CD1c-positive myeloid dendritic cell (primary cell): ENCODE measurements at regions not wholly inside any gene's neighbourhood (a gene's known extent, or its start where the extent isn't known, plus 50 kb on each side); places are given as distances from the start of the nearest gene placed in this dataset.
"Not testable (repeated sequence)": the region's sequence is repeated elsewhere in the genome, so short reads cannot be mapped to it uniquely, and the experiment has no call there.

Experiments
- DNase-seq: peaks from one replicate; pipeline ENCODE4 v3.0.0-alpha.2; 2016; ENCODE audit errors: extremely low spot score

DNA sequence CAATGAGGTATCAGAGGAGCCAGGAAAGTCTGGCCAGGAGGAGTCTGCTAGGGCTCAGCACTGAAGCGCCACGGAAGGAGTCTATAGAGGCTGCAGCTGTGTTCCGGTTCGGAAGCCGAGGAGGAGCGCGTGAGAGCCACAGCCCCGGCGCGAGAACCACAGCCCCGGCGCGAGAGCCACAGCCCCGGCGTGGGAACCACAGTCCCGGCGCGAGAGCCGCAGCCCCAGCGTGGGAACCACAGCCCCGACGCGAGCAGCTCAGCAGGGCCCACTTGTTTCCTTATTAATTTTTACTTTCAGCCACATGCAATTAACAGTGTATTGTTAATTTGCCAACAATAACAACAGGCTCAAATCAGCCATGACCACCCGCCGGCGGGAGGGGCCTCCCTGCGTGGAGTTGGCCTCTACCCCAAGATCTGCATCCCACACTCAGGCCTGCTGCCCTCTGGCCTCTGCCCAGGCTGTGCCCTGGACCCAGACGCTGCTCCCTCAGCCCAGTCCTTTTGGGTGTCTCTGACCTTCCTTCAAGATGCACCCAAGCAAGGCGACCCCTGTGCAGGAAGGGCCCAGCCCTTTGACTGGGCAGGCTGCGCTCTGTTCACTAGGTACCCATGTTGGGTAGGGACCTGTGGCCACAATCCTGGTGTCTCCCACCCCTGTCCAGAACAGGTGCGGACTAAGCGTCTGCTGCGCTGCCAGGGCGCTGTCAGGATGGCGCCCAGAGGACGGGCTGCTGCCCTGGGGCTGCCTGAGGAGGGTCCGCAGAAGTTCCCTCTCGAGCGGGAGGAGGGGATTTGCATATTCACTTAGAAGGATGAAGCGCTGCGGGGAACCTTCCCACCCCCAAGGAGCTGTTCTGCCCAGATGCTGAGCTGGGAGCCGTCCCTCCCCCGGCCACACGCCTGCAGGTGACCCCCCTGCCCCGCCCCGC, 113.8 kb downstream of the ADRA2C start:
- DNase-seq: no peak

DNA sequence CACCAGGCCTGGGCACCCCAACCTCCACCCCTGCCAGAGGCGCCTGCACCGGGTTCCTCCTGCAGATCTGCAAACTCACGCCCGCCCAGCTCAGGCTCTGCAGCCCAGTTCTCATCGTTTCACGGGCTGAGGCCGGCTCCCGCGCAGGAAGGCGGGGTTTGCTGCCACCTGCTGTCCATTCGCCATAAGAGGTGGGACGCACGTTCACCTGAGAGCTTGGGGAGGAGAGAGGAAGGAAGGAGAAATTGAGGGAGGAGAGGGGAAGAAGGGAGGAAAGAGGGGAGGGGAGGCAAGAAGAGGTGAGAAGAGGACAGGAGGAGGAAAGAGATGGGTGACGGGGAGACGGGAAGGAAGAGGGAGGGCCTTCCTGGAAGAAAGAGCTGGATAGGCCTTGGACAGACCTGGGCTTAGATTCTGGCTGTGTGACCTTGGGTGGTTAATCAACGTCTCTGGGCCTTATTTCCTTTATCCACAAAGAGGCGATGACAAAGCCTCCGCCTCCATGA, 114.5 kb downstream of the ADRA2C start:
- peak; percentile 50 for DNase-seq

DNA sequence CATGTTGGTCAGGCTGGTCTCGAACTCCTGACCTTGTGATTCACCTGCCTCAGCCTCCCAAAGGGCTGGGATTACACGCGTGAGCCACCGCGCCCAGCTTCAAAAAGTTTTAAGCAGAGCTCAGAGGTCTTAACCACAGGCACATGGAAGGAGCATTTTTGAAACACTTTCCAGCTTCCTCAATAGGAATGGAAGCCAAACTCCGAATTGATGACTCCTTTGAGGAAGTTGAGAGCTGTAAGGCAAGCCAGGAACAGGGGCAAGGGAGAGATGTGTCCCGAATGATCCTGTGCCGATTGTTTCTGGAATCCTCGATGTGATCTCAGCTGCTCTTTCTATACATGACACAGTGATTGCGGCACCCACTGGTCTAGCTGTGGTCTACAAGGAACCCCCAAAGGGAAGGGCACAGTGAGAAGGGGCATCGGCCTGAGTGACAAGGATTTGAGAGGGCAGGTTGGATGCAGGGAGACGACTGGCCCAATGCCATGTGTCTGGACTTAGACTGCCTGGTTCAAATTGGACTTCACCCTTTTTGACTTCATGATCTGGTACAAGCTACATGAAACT, 116.2 kb downstream of the ADRA2C start:
- DNase-seq: not testable (repeated sequence)

DNA sequence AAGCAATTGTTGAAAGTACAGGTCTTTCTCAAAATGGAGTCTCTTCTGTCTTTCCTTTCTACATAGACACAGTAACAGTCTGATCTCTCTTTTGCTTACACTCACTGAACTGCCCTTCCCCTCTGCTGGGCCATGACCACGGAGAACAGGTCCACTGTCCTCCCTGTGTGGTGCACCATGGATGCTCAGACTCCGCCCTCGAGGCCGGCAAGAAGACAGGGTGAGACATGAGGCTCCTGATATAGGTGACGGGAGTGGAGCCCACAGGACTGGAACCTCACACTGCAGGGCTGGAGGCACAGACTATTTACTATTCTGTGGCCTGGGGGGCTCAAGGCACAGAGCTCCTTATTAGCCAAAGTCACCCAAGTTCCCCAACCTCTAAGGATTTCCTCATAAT, 118.1 kb downstream of the ADRA2C start:
- not testable (repeated sequence) for DNase-seq

DNA sequence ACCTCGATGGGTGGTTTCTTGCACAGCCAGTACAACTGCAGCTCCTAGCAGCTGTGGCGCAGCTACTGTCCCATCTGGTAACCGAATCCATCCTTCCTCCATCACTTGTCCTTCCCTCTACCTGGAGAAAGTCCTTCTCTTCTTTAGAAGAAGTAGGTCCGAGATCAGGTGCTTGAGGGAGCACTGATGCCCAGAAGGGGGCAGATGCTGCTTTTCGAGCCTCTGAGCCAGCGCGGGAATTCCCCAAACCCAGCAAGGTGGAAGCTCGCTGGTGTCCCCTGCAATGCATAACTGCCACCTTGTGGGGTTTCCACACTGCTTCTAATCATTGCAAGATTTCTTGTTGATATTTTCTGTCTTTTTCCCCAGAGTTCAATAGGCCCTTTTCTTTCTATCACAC, 127.4 kb downstream of the ADRA2C start:
- DNase-seq: not testable (repeated sequence)

DNA sequence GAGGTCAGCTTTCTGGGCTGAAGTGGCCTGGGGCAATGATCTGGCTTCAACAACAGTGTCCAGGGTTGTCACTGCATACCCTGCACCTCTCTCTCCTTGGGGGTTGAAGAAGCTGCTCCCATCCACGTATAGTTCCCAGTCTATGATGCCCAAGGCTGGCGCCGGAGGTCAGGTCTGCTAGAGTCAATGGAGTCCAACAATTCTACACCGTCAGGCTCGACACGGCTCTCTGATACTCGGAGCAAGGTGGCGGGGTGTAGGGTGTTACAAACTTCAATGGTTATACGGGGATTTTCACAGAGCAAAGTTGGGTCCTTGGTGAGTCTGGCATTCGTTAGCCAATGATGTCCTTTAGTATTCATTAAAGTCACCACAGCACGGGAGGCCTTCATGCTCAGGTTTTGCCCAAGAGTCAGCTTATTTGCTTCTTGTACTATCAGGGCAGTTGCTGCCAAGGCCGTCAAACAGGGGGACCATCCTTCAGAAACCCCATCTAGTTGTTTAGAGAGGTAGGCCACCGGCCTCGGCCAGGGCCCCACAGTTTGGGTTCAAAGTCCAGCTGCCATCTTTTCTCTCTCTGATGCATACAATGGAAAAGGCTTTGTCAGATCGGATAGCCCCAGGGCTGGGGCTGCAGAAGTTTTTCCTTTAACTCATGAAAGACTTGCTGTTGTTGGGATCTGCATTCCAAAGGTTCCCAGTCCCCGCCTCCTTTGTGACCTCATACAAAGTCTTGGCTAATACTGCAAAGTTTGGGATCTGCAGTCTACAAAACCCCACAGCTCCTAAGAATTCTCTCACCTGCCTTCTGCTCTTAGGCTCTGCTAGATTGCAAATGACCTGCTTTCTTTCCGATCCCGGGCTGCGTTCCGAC, 128.1 kb downstream of the ADRA2C start:
- not testable (repeated sequence) for DNase-seq

DNA sequence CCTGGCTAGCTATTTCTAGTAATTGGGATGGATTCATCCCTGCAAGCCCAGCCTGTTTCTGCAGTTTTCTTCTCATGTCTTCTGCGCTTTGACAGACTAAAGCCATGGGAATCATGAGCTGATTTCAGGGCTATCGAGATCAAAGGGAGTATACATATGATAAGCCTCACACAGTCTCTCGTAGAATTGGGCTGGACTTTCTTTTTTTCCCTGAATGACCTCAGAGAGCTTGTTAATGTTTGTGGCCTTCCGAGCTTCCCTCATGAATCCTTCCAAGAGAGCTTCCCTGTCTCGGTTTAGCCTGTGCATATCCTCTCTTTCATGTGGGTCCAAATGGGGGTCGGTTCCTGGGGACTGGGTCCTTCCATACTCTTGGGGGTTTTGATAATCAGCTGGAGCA, 130.3 kb downstream of the ADRA2C start:
- DNase-seq: no peak

DNA sequence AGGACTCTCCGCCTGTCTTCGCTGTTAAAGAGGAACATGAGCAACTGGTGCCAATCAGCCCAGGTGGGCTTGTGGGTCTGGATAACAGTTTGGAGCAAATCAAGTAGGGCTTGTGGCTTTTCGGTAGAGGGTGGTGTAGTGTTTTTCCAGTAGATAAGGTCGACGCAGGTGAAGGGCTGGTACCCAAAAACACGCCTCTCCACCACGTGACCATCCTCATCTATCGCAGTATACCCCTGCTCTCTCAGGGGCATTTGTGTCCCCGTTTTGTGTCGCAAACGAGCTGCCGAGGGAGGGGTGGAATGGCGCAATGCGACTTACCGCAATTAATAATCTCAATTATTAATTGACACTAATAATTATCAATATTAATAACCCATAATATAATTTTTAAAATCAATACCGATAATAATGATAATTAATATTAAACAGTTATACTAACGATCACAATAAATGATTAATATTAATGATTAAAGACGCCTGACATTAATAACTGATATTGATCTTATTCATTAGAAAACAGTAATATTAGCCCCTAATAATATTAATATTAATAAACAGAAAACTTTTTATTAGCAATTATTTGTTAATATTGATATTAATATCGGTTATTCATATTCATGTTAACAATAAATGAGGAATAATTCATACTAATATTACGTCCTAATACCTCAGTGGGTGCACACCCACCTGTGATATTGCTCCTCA, 130.8 kb downstream of the ADRA2C start:
- not testable (repeated sequence) for DNase-seq

DNA sequence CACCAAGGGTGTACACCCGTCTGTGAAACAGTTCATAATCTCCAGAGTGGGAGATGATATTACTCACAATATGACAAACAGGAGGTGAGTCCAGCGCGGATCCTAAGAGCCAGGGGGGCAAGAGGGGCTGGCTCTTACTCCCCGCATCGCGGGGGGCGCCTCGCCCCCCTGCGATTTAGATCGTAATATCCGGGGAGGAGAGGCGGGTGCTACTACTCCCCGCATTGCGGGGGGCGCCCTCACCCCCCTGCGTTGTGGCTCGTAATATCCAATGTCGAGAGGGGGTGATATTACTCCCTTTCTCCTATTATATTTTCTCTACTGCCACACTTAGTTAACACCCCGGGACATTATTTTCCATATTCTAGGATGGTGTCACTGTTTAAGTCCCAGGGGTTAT, 131.9 kb downstream of the ADRA2C start:
- no peak for DNase-seq

DNA sequence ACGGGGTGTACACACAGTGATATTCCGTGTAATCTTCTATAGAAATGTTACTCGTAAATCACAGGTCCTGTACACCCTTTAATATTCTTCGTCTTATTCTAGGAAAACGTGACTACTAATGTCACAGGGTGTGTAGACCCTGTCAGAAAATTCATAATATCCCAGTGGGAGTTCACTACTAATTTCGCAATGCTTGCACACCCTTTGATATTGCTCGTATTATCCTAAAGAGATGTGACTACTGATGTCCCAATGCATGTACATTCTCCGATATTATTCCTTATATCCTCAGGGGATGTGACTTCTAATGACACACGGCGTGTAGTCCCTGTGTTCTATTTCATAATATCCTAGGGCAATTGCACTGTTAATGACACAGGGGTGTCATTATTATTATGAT, 132.7 kb downstream of the ADRA2C start:
- not testable (repeated sequence) for DNase-seq

DNA sequence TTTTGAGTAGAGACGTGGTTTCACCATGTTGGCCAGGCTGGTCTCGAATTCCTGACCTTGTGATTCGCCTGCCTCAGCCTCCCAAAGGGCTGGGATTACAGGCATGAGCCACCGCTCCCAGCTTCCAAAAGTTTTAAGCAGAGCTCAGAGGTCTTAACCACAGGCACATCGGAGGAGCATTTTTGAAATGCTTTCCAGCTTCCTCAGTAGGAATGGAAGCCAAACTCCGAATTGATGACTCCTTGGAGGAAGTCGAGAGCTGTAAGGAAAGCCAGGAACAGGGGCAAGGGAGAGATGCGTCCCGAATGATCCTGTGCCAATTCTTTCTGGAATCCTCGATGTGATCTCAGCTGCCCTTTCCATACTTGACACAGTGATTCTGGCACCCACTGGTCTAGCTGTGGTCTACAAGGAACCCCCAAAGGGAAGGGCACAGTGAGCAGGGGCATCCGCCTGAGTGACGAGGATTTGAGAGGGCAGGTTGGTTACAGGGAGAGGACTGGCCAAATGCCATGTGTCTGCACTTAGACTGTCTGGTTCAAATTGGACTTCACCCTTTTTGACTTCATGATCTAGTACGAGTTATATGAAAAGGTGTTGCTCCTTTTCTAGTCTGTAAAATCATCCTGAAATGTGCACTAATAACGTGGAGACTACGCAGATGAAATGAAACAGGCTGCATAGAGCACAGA, 138.2 kb downstream of the ADRA2C start:
- not testable (repeated sequence) for DNase-seq

DNA sequence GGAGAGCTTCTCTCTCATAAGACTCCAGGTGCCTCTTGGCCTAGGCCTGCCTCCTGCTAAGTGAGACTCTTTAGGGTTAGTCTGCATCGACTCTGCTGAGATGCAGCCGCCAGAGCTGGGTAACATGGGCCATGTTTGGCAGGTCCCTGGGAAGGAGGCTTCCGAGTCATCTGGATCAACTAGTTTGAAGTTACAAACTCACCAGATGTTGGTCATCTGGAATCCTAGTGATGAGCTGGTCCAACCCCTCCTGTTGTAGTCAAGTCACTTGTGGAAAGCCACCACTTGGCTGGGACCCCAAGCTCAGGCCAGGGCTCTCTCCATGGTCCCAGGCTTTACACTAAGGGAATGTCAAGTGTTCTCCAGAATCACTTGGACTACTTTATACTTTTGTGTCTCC, 143.4 kb downstream of the ADRA2C start:
- DNase-seq: not testable (repeated sequence)

DNA sequence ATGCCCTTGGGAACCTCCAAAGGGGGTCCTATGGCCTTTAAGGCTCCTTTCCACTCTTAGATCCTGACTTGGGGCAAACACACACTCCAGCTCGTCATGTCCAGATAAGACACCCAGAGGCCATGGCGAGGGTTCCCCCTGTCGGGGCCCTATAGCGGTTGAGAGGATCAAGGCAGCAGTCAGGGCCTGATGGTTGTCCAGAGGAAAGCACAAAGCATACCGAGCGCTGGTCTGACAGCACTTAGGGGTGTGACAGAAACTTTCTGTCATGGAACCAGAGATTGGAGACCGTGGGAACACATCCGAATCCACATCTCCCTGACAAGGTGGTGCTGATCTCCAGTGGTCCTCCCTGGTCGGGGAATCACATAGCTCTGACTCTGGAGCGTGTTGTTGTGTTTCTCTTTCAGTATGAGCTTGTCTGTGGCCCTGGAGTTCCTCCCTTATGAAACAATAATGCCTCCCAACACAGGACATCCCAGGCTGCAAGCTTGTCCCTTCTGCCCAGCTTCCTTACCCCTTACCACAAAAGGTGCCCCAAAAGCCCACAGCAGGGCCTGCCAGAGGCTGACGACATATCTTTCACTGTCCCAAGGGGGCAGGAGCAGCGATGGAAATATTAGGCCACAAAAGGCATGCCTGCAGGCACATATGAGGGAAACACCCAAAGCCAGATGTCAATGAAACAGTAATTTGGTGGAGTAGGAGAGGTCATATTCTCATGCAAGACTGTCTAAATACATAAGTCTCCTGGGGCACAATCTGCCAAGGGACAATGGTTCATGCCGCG, 144.2 kb downstream of the ADRA2C start:
- DNase-seq: not testable (repeated sequence)

DNA sequence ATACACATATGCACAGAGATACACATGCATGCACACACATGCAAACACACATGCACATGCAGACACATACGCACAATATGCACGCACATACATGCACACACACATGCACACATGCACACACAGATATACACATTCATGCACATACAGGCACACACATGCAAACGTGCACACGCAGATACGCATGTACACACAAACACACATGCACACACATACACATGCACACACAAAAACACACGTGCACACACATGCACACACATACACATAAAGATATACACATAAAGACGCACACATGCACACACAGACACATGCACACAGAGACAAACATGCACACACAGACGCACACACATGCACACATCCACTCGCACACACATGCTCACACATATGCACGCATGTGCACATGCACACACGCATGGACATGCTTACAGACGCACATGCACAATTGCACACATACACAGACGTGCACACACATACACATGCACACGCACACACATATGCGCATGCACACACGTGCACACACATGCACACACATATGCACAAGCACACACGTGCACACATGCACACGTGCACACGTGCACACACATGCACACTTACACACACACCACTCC, 145.2 kb downstream of the ADRA2C start:
- DNase-seq: no peak

DNA sequence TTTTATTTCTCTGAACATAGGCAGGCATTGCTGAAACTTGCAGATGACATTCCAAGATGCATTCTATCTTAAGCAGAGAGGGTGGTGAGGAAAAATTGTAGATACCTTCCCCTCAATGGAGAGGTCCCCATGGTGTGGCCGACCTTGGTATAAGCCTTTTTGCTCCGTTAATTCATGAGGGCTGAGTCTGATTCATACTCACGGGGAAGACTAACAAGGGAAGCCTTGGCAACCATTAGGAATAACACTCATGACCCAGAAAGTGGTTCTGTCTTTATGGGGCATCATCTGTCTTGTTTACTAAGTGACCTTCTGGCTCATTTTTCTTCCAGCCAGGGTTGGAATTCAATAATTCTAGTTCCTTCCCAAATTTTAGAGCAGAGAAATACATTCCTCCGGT, 148.3 kb downstream of the ADRA2C start:
- DNase-seq: not testable (repeated sequence)

DNA sequence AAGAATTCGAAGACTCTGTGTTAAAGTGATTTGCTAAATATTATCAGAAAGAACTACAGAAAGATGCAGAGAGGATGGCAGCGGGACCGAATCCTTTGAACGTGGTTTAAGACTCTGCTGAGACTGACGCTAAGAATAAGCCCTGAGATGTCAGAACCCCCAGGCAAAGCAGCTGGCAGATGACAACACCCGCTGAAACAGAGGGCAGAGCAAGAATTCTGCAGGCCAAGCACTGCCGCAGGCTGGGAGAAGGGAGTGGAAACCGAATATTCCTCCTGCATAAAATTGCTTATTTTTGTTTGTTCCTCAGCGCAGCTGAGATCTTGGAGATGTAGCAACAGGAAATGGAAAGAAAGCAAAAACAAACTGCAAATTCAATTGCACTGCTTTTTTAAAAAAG, 153.3 kb downstream of the ADRA2C start:
- DNase-seq: not testable (repeated sequence)

DNA sequence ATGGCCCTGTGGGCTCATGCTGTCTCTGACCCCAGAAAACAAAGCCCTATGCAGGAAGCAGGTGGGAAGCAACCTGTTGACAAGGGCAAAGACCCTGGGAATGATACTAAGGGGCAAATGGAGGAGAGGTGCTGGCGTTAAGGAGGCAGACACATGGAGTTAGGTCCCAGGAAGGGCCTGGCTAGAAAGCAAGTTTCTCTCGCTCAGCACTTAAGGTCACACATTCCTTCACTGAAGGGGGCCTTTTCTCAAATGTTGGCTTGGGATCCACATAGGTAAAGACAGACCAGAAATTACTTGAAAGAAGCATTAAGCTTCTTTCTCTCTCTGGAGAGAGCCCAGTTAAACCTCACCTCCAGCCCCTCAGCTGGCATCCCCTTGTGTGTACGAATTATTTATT, 155.7 kb downstream of the ADRA2C start:
- DNase-seq: not testable (repeated sequence)

DNA sequence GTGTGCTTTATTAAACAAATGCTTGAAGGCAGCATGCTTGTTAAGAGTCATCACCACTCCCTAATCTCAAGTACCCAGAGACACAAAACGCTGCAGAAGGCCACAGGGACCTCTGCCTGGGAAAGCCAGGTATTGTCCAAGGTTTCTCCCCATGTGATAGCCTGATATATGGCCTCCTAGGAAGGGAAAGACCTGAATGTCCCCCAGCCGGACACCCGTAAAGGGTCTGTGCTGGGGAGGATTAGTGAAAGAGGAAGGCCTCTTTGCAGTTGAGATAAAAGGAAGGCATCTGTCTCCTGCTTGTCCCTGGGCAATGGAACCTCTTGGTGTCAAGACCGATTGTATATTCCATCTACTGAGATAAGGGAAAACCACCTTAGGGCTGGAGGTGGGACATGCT, 159.7 kb downstream of the ADRA2C start:
- DNase-seq: not testable (repeated sequence)

DNA sequence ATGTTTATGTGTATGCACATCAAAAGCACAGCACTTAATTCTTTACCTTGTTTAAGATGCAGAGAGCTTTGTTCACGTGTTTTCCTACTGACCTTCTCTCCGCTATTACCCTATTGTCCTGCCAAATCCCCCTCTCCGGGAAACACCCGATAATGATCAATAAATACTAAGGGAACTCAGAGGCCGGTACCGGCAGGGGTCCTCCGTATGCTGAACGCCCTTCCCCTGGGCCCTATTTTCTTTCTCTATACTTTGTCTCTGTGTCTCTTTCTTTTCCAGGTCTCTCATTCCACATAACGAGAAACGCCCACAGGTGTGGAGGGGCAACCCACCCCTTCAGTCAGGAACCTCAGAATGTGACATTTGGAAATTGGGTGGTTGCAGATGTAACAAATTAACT, 160.1 kb downstream of the ADRA2C start:
- not testable (repeated sequence) for DNase-seq
